Neural progenitor cell (in vitro differentiated cells): ENCODE measurements at regions not wholly inside any gene's neighbourhood (a gene's known extent, or its start where the extent isn't known, plus 50 kb on each side); places are given as distances from the start of the nearest gene placed in this dataset.

Source experiments
- DNase-seq: peaks from one replicate; pipeline ENCODE4 v3.0.0-alpha.2; 2016; ENCODE audit warnings: low spot score
- H2AFZ ChIP-seq: fragments of 200-600 bp; sonication (generic); replicated peaks from 2 replicates; pipeline ENCODE4 v1.6.1; 2016; ENCODE audit warnings: antibody characterized with exemption
- H3F3A ChIP-seq: fragments of 200-600 bp; sonication (generic); 2 replicates; pipeline ENCODE4 v1.6.1; 2016; ENCODE audit warnings: antibody characterized with exemption, low read depth
- H3K27ac ChIP-seq: fragments of 200-600 bp; sonication (generic); 2 replicates; pipeline ENCODE4 v1.5.1; 2016; ENCODE audit warnings: mild to moderate bottlenecking
- H3K27me3 ChIP-seq: fragments of 200-600 bp; sonication (generic); 2 replicates; pipeline ENCODE4 v1.6.1; 2016; ENCODE audit warnings: mild to moderate bottlenecking, moderate library complexity
- H3K36me3 ChIP-seq: fragments of 200-600 bp; sonication (generic); 2 replicates; pipeline ENCODE4 v1.5.1; 2016
- H3K4me1 ChIP-seq: fragments of 200-600 bp; sonication (generic); 2 replicates; pipeline ENCODE4 v1.6.1; 2016; ENCODE audit warnings: mixed run types
- H3K4me2 ChIP-seq: fragments of 200-600 bp; sonication (generic); 2 replicates; pipeline ENCODE4 v1.6.1; 2016
- H3K4me3 ChIP-seq: fragments of 200-600 bp; sonication (generic); 2 replicates; pipeline ENCODE4 v1.5.1; 2016
- H3K79me2 ChIP-seq: fragments of 200-600 bp; sonication (generic); 2 replicates; pipeline ENCODE4 v1.6.1; 2016; ENCODE audit warnings: low read depth
- H3K9ac ChIP-seq: fragments of 200-600 bp; sonication (generic); 2 replicates; pipeline ENCODE4 v1.6.1; 2016
- H3K9me3 ChIP-seq: fragments of 200-600 bp; sonication (generic); 2 replicates; pipeline ENCODE4 v1.5.1; 2016; ENCODE audit warnings: low read depth
- H4K20me1 ChIP-seq: fragments of 200-600 bp; sonication (generic); 2 replicates; pipeline ENCODE4 v1.6.1; 2016; ENCODE audit warnings: low read depth
- H3K27ac Mint-ChIP-seq: 3 replicates; pipeline ENCODE4 v1.8.0; 2021; ENCODE audit warnings: mixed read lengths
- H3K27me3 Mint-ChIP-seq: 2 replicates; pipeline ENCODE4 v1.8.0; 2022; ENCODE audit warnings: low read depth, mild to moderate bottlenecking, inconsistent platforms, moderate library complexity, mixed read lengths; ENCODE audit not compliant: insufficient read depth
- H3K36me3 Mint-ChIP-seq: 3 replicates; pipeline ENCODE4 v1.8.0; 2021; ENCODE audit warnings: mixed read lengths
- H3K4me1 Mint-ChIP-seq: 3 replicates; pipeline ENCODE4 v1.8.0; 2021; ENCODE audit warnings: mixed read lengths
- H3K4me3 Mint-ChIP-seq: 3 replicates; pipeline ENCODE4 v1.8.0; 2021; ENCODE audit warnings: mild to moderate bottlenecking, moderate library complexity, mixed read lengths
- H3K9me3 Mint-ChIP-seq: 3 replicates; pipeline ENCODE4 v1.8.0; 2020; ENCODE audit warnings: mixed read lengths
- CTCF ChIP-seq: fragments of 200-600 bp; sonication (generic); IDR thresholded peaks from 2 replicates; pipeline ENCODE4 v1.5.1; 2017; ENCODE audit warnings: antibody characterized with exemption, mild to moderate bottlenecking
- EZH2 ChIP-seq: fragments of 200-600 bp; sonication (generic); IDR thresholded peaks from 2 replicates; pipeline ENCODE4 v1.6.1; 2017; ENCODE audit warnings: antibody characterized with exemption, mild to moderate bottlenecking, moderate library complexity
- EZH2phosphoT487 ChIP-seq: fragments of 200-600 bp; sonication (generic); IDR thresholded peaks from 2 replicates; pipeline ENCODE4 v1.6.1; 2017; ENCODE audit warnings: antibody characterized with exemption

- H3K36me3 ChIP-seq, result no peaks in the 10 kb centered on the region
- H3K27me3 ChIP-seq, result no peaks in the 10 kb centered on the region
- no peak overlapping the region for H2AFZ ChIP-seq
- Mint-ChIP-seq H3K4me1 (peaks cover 2% of the 10 kb centered on the region), H3K27me3 (peaks cover 5% of the 10 kb centered on the region), H3K9me3 (peaks cover 14% of the 10 kb centered on the region), H3K36me3 (no peaks in the 10 kb centered on the region), H3K4me3 (no peak overlapping the region), H3K27ac (no peak overlapping the region)
- no peak overlapping the region for H3K27ac ChIP-seq
- H3K4me2 ChIP-seq, result no peak overlapping the region
- H3K9ac ChIP-seq, result no peak overlapping the region
- H3K4me1 ChIP-seq, result no peaks in the 10 kb centered on the region
- TF ChIP-seq EZH2phosphoT487 (no peak), CTCF (no peak), EZH2 (no peak)
- peaks cover 6% of the 10 kb centered on the region for H3K9me3 ChIP-seq
- H4K20me1 ChIP-seq, result no peaks in the 10 kb centered on the region
- no peak for DNase-seq
- H3K4me3 ChIP-seq, result no peak overlapping the region
- no peaks in the 10 kb centered on the region for H3K79me2 ChIP-seq
- H3F3A ChIP-seq, result no peaks in the 10 kb centered on the region
These were observed 669.8 kb upstream of the ANKRD30A start for GRCh38 chr10:36455526-36456133.

GRCh38 chr10:36452851-36453250 lies 672.5 kb upstream of the ANKRD30A start:
- peaks cover 6% of the 10 kb centered on the region for H3K9me3 Mint-ChIP-seq

GRCh38 chr10:36451391-36451970 lies 673.9 kb upstream of the ANKRD30A start:
- H2AFZ ChIP-seq, result no peak overlapping the region

More at GRCh38 chr10:36452851-36453250, 672.5 kb upstream of the ANKRD30A start:
- Histone ChIP-seq H3K27ac (no peak overlapping the region), H3K9ac (no peak overlapping the region), H3K9me3 (no peaks in the 10 kb centered on the region), H3K36me3 (no peaks in the 10 kb centered on the region), H3K4me3 (no peak overlapping the region), H4K20me1 (no peaks in the 10 kb centered on the region), H3K27me3 (no peaks in the 10 kb centered on the region), H3F3A (peaks cover 10% of the 10 kb centered on the region), H3K4me1 (peaks cover 12% of the 10 kb centered on the region), H2AFZ (no peak overlapping the region), H3K4me2 (no peak overlapping the region), H3K79me2 (no peaks in the 10 kb centered on the region)
- DNase-seq, result no peak
- peaks cover 14% of the 10 kb centered on the region for H3K27me3 Mint-ChIP-seq
- TF ChIP-seq EZH2phosphoT487, result no peak
- TF ChIP-seq CTCF, result no peak
- no peak for TF ChIP-seq EZH2
- peaks cover 22% of the 10 kb centered on the region for H3K4me1 Mint-ChIP-seq
- no peak overlapping the region for H3K4me3 Mint-ChIP-seq
- H3K27ac Mint-ChIP-seq, result no peak overlapping the region
- H3K36me3 Mint-ChIP-seq, result no peaks in the 10 kb centered on the region

More at GRCh38 chr10:36451391-36451970, 673.9 kb upstream of the ANKRD30A start:
- Histone ChIP-seq H3K27me3 (no peaks in the 10 kb centered on the region), H3K9me3 (no peaks in the 10 kb centered on the region), H4K20me1 (no peaks in the 10 kb centered on the region), H3K36me3 (no peaks in the 10 kb centered on the region), H3K4me1 (peaks cover 12% of the 10 kb centered on the region), H3K9ac (no peak overlapping the region), H3K4me2 (no peak overlapping the region), H3K4me3 (no peak overlapping the region), H3K27ac (no peak overlapping the region), H3F3A (peaks cover 10% of the 10 kb centered on the region), H3K79me2 (no peaks in the 10 kb centered on the region)
- Mint-ChIP-seq H3K4me3 (no peak overlapping the region), H3K27me3 (peaks cover 14% of the 10 kb centered on the region), H3K9me3 (peaks cover 6% of the 10 kb centered on the region), H3K4me1 (peaks cover 22% of the 10 kb centered on the region), H3K27ac (no peak overlapping the region), H3K36me3 (no peaks in the 10 kb centered on the region)
- TF ChIP-seq CTCF, result no peak
- TF ChIP-seq EZH2, result no peak
- no peak for TF ChIP-seq EZH2phosphoT487
- DNase-seq, result no peak
